ENCODE measurements at regions not wholly inside any gene's neighbourhood (a gene's known extent, or its start where the extent isn't known, plus 50 kb on each side); places are given as distances from the start of the nearest gene placed in this dataset.

DNA sequence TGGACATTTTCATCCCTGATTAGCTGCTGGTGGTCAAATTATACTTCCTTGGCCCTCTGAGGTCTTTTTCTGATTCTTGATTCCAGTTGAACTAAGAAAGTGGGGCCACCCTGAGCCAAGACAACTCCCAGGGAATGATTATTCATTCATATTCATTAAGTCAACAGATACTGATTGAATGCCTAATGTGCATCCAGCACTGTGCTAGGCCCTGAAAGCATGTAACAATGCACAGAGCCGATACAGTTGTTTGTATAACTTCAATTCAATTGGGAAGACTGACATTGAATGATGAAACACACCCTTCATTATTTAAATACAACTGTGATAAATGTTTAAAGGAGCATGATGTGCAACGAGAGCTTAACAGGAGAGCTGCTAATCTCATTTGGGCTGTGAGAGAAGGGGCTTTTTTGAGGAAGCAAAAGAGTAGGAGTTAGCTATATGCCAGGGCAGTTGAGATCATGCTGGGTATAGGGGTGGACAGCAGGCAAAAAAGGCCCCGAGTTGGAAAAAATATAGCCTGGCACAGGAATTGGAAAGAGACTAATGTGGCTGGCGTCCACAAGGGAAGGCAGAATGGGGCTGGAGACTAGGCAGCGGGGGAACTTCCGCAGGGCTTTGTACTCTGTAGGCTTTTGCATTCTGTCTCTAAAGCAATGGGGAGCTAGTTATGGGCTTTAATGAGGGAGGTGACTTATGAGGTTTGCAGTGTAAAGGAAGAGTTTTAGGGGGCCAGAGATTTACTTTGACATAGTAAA is 57.2 kb upstream of the ACVR1 start:
- DNase-seq = no peak

DNA sequence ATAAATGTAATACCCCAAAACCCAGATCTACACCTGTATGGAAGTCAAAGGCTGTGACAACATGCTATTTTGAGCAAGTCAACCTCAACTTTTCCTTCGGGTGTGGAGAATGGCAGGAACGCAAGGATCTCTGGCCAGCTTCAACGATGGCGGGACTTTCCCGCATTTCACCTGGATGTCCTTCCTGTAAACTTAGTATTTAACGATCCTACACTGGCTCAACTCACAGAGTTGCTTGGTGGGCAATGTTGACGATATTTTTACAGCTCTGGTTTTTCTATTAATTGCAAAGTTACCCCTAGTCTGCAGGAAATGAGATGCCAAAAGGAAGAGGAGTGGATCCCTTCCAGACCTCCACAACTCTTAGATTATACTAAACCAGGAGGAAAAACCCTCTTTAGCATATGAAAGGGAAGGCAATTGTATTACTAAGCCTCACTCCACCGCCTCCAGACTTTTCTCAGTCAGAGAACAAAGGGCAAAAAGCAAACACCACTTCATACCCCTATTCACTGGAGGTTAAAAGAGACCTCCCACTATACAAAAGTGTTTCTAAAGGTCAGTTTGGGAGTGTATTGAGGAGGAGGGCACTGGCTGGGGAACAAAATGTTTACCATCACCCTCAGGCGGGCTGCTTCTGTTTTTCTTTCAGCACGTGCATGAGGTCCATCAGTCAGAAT is 56.5 kb upstream of the ACVR1 start:
- no peak for DNase-seq

DNA sequence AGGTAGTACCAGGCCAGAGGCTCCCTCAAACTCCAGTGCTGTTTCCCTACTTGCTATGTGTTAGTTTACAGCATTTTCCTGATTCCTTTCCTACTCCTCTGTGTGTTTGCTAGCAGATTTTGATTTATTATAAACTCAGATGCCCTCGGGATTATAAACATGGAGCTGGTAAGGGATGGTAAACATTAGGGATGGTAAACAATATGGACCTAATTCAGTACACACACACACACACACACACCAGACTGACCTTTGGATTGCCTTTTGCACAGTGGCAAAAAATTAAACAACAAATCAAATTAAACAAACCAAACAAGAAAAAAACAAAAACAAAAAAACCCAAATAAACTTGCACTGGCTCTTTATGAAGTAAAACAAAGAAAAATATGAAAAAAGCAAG is 55.4 kb upstream of the ACVR1 start:
- DNase-seq = no peak

DNA sequence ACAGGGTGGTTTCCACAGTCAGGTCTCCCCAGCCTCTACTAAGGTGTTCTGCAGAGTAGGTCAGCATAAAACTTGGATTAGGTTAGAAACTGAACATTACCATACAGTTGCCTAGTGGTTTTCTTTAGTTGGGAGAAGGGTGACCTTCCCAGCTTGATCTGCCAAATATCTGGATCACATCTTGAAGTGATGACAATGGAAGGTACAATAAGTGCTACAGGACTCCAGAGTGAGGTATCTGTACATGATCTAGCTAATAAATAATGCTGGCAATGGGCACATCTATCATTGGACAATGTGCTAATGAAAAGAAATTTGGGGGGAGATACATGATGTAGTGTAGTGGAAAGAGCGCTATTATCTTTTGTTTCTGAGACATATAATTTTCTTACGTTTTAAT is 54.6 kb upstream of the ACVR1 start:
- no peak for DNase-seq

DNA sequence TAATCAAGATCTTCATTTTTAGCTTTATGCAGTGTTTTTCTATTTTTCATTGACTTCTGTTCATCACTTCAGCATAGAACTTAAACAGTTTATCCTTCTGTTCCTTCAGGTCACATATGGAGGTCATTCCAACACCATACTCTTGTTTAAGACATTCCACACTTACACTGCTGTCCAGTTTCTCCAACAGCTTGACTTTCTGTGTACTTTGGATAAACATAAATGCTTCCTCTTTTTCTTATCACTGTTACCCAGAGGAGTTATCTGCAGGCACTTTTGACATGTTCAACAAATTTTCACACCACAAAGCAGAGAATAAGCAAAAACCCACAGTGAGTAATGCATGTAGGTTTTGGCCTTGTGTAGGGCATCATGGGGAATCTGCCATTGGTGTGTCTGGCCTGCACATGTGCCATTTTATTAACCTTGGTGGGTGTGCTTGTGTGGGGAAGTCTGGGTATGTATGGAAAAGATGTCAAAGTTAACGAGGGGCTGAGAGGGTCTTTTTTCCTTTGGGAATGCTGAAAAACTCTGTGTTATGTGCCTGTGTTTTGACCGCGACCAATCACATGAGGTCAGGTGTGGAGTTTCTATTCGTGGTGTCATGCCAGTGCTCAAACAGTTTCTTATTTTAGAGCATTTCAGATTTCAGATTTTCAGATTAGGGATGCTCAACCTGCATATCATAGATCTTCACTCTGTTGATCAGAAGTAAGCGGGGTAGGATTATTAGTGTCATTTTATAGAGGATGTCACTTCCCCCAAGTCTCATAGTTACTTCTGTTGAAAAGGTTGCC is 53.9 kb upstream of the ACVR1 start:
- DNase-seq = no peak

DNA sequence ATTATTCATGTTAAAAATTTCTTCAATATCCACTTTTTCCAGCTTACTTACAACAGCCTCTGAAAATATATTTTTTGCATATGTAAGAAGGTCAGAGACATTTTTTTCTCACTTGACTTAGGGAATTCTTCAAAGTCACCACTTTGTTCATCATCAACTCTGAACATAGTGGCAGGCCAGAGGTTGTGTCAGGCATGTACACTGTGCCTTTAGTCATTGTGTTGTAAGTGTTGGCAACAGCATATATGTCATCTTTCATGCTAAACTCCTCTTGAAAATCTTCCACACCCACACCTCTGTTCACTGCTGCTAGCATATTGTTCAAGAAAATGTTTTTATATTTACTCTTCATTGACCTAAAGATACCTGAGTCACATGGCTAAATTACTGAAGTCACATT is 52.2 kb upstream of the ACVR1 start:
- DNase-seq = no peak

DNA sequence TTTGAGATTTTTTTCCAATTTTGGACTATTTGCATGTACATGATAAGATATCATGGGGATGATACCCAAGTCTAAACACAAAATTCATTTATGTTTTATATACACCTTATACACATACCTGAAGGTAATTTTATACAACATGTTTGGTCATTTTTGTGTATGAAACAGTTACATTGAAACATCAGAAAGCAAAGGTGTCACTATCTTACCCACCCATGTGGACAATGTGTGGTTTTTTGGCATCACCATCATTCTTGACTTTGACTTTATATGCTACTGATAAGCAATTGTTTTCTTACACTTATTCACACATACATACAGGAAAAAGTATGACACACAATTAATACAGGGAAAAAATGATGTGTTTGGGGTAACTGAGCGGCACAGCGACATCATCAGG is 51.0 kb upstream of the ACVR1 start:
- DNase-seq = no peak

Measured in NCI-H1048 (cell line).